Stomach smooth muscle (tissue), 2 donors: ENCODE measurements at regions not wholly inside any gene's neighbourhood (a gene's known extent, or its start where the extent isn't known, plus 50 kb on each side); places are given as distances from the start of the nearest gene placed in this dataset.

Experiments
- H3K27ac ChIP-seq: one replicate; pipeline ENCODE4 v1.7.0; 2013; ENCODE audit warnings: mild to moderate bottlenecking, low read length, inconsistent platforms
- H3K27me3 ChIP-seq, 2 donors: one replicate each; pipeline ENCODE4 v1.7.0; 2013; ENCODE audit warnings: low read length in 2 of 2; ENCODE audit not compliant: insufficient read depth in 2 of 2, control insufficient read depth in 1 of 2
- H3K36me3 ChIP-seq, 2 donors: one replicate each; pipeline ENCODE4 v1.7.0; 2013; ENCODE audit warnings: low read length in 2 of 2; ENCODE audit not compliant: control insufficient read depth in 2 of 2, insufficient read depth in 2 of 2
- H3K4me1 ChIP-seq: one replicate; pipeline ENCODE4 v1.7.0; 2013; ENCODE audit warnings: low read length; ENCODE audit not compliant: control insufficient read depth, insufficient read depth
- H3K4me3 ChIP-seq, 2 donors: one replicate each; pipeline ENCODE4 v1.7.0; 2013; ENCODE audit warnings: low read length in 2 of 2
- H3K9ac ChIP-seq, 2 donors: one replicate each; pipeline ENCODE4 v1.7.0; 2013; ENCODE audit warnings: low read length in 2 of 2, mild to moderate bottlenecking in 1 of 2
- H3K9me3 ChIP-seq, 2 donors: one replicate each; pipeline ENCODE4 v1.7.0; 2013; ENCODE audit warnings: low read length in 2 of 2; ENCODE audit not compliant: control insufficient read depth in 2 of 2
- donor health status: healthy.
- donor health status: Pancreatic carcinoma.

- no peak overlapping the region for H3K9ac ChIP-seq
- H3K36me3 ChIP-seq: no peaks in the 10 kb centered on the region
- H3K4me3 ChIP-seq: no peak overlapping the region
- no peaks in the 10 kb centered on the region for H3K27me3 ChIP-seq
- no peak overlapping the region for H3K27ac ChIP-seq
- no peaks in the 10 kb centered on the region for H3K9me3 ChIP-seq
- H3K4me1 ChIP-seq: no peaks in the 10 kb centered on the region
Measured at GRCh38 chr15:58344213-58345070, 87.3 kb upstream of the LIPC start.

GRCh38 chr15:58346361-58346760 lies 85.4 kb upstream of the LIPC start:
- no peak overlapping the region for H3K27ac ChIP-seq
- H3K4me1 ChIP-seq: no peaks in the 10 kb centered on the region
- no peaks in the 10 kb centered on the region for H3K27me3 ChIP-seq
- H3K9ac ChIP-seq: no peak overlapping the region
- no peaks in the 10 kb centered on the region for H3K9me3 ChIP-seq
- H3K36me3 ChIP-seq: no peaks in the 10 kb centered on the region
- no peak overlapping the region for H3K4me3 ChIP-seq

GRCh38 chr15:58348095-58348812 lies 83.5 kb upstream of the LIPC start:
- no peaks in the 10 kb centered on the region for H3K4me1 ChIP-seq
- no peak overlapping the region for H3K4me3 ChIP-seq
- H3K27ac ChIP-seq: no peak overlapping the region

GRCh38 chr15:58352026-58352929 lies 79.5 kb upstream of the LIPC start:
- H3K4me3 ChIP-seq: no peak overlapping the region
- no peaks in the 10 kb centered on the region for H3K9me3 ChIP-seq
- H3K27ac ChIP-seq: no peak overlapping the region
- no peak overlapping the region for H3K9ac ChIP-seq
- H3K4me1 ChIP-seq: no peaks in the 10 kb centered on the region
- H3K36me3 ChIP-seq: no peaks in the 10 kb centered on the region
- no peaks in the 10 kb centered on the region for H3K27me3 ChIP-seq

More at GRCh38 chr15:58348095-58348812, 83.5 kb upstream of the LIPC start:
- H3K36me3 ChIP-seq: no peaks in the 10 kb centered on the region
- no peaks in the 10 kb centered on the region for H3K27me3 ChIP-seq
- H3K9ac ChIP-seq: no peak overlapping the region
- H3K9me3 ChIP-seq: no peaks in the 10 kb centered on the region

GRCh38 chr15:58355382-58355971 lies 76.3 kb upstream of the LIPC start:
- no peak overlapping the region for H3K27ac ChIP-seq
- H3K9me3 ChIP-seq: no peaks in the 10 kb centered on the region
- H3K4me1 ChIP-seq: no peaks in the 10 kb centered on the region
- no peaks in the 10 kb centered on the region for H3K36me3 ChIP-seq
- H3K4me3 ChIP-seq: no peak overlapping the region
- peaks cover 0 to 2% of the 10 kb centered on the region in 2 donors for H3K27me3 ChIP-seq
- H3K9ac ChIP-seq: no peak overlapping the region

GRCh38 chr15:58355973-58356372 lies 75.8 kb upstream of the LIPC start:
- no peak overlapping the region for H3K27ac ChIP-seq
- no peaks in the 10 kb centered on the region for H3K4me1 ChIP-seq

GRCh38 chr15:58357529-58358476 lies 74.0 kb upstream of the LIPC start:
- H3K4me1 ChIP-seq: no peaks in the 10 kb centered on the region
- no peaks in the 10 kb centered on the region for H3K9me3 ChIP-seq
- H3K4me3 ChIP-seq: no peak overlapping the region
- no peak overlapping the region for H3K9ac ChIP-seq
- peaks cover 0 to 7% of the 10 kb centered on the region in 2 donors for H3K27me3 ChIP-seq
- H3K27ac ChIP-seq: no peak overlapping the region
- no peaks in the 10 kb centered on the region for H3K36me3 ChIP-seq

More at GRCh38 chr15:58355973-58356372, 75.8 kb upstream of the LIPC start:
- Histone ChIP-seq H3K36me3 (no peaks in the 10 kb centered on the region), H3K9ac (no peak overlapping the region), H3K9me3 (no peaks in the 10 kb centered on the region), H3K27me3 (peaks cover 0 to 3% of the 10 kb centered on the region in 2 donors), H3K4me3 (no peak overlapping the region)

- H3K27ac ChIP-seq: no peak overlapping the region
- H3K36me3 ChIP-seq: no peaks in the 10 kb centered on the region
- H3K9ac ChIP-seq: no peak overlapping the region
- no peaks in the 10 kb centered on the region for H3K4me1 ChIP-seq
- H3K9me3 ChIP-seq: no peaks in the 10 kb centered on the region
- H3K4me3 ChIP-seq: no peak overlapping the region
- peaks cover 0 to 7% of the 10 kb centered on the region in 2 donors for H3K27me3 ChIP-seq
Measured at GRCh38 chr15:58360421-58361090, 71.2 kb upstream of the LIPC start.

- Histone ChIP-seq H3K9ac (no peak overlapping the region), H3K27me3 (peaks cover 0 to 7% of the 10 kb centered on the region in 2 donors), H3K36me3 (no peaks in the 10 kb centered on the region), H3K4me3 (no peak overlapping the region), H3K27ac (no peak overlapping the region), H3K9me3 (no peaks in the 10 kb centered on the region), H3K4me1 (no peaks in the 10 kb centered on the region)
Measured at GRCh38 chr15:58361273-58361759, 70.5 kb upstream of the LIPC start.
